GM12874 (cell line): ENCODE measurements at regions not wholly inside any gene's neighbourhood (a gene's known extent, or its start where the extent isn't known, plus 50 kb on each side); places are given as distances from the start of the nearest gene placed in this dataset.

Experiments used
- CTCF ChIP-seq: IDR thresholded peaks from 2 replicates; pipeline ENCODE4 v1.5.1; 2011; ENCODE audit warnings: low read depth, mild to moderate bottlenecking, control low read depth, low read length, moderate library complexity; ENCODE audit not compliant: insufficient read depth

GRCh38 chr17:53118948-53119347 is 703.8 kb upstream of the KIF2B start:
- TF ChIP-seq CTCF: no peak

- TF ChIP-seq CTCF: no peak
Observed at GRCh38 chr17:53106886-53107285, 715.8 kb upstream of the KIF2B start.

GRCh38 chr17:53101706-53102105 is 721.0 kb upstream of the KIF2B start:
- TF ChIP-seq CTCF: no peak

GRCh38 chr17:53100126-53100525 is 722.6 kb upstream of the KIF2B start:
- no peak for TF ChIP-seq CTCF

GRCh38 chr17:53093391-53093790 is 729.3 kb upstream of the KIF2B start:
- no peak for TF ChIP-seq CTCF

GRCh38 chr17:53092072-53092471 is 730.7 kb upstream of the KIF2B start:
- TF ChIP-seq CTCF: no peak

GRCh38 chr17:53090770-53091169 is 732.0 kb upstream of the KIF2B start:
- TF ChIP-seq CTCF: no peak

GRCh38 chr17:53088481-53088880 is 734.2 kb upstream of the KIF2B start:
- no peak for TF ChIP-seq CTCF
